ENCODE measurements at regions not wholly inside any gene's neighbourhood (a gene's known extent, or its start where the extent isn't known, plus 50 kb on each side); places are given as distances from the start of the nearest gene placed in this dataset.
"Not testable (repeated sequence)": the region's sequence is repeated elsewhere in the genome, so short reads cannot be mapped to it uniquely, and the experiment has no call there.

- peak; percentile 62 for DNase-seq
Observed at GRCh38 chr5:18745988-18746615, 1111.8 kb downstream of the TAF11L14 start.

GRCh38 chr5:18749763-18750162, 1115.5 kb downstream of the TAF11L14 start:
- DNase-seq = no peak

- no peak for DNase-seq
Observed at GRCh38 chr5:18752317-18752716, 1118.1 kb downstream of the TAF11L14 start.

DNA sequence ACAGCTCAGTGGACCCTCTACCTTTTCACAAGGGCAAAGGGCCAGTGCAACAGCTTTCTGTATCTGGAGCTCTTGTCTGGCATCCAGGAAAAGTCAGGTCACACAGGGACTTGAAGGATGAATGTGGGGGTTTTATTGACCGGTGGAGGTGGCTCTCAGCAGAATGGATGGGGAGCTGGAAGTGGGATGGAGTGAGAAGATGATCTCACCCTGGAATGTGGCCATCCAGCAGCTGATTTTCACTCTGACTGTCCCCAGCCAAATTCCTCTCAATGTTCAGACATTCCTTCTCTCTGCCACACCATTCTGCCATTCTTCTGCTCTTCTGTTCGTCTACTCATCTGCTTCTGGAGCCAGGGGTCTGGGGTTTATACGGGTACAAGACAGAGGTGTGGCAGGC, 1119.9 kb downstream of the TAF11L14 start:
- no peak for DNase-seq

- no peak for DNase-seq
Observed at GRCh38 chr5:18761801-18762200, 1127.5 kb downstream of the TAF11L14 start.

DNA sequence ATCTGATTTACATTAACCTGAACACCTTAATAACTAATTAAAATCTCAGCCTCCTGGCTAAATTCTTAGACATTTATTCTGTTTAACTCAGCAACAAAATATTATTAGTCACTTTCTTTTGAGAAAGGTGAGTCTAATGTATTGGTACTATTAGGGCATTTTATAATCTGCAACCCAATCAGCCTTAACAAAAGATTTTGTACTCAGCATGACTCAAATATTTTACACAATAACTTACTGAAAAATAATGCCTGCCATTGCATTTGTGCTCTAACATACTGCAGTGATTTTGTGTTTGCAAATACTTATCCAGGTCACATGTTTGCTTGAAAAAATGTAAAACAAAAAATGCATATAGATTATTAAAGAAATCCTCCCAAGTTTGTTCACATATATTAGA, 1129.9 kb downstream of the TAF11L14 start:
- no peak for DNase-seq

DNA sequence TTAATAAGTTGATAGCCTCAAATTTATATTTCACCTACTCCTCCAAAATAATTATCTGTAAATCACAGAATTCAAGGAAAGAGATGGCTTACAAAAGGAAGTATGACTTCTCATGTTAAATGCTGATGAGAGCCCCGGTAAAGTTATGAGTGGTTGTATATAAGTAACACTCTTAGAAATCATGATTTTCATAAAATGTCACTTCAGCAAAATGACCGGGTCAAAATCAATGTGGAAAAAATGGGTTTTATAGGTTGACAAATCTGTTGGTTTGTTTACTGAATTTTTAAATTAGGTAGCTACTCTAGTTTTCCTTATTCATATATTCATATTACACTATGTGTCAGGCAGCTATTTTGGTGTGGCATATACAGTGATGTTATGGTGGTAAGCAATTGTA, 1131.0 kb downstream of the TAF11L14 start:
- DNase-seq = no peak

- DNase-seq = no peak
Observed at GRCh38 chr5:18771097-18771610, 1136.9 kb downstream of the TAF11L14 start.

- DNase-seq = no peak
Observed at GRCh38 chr5:18772475-18772874, 1138.2 kb downstream of the TAF11L14 start.

DNA sequence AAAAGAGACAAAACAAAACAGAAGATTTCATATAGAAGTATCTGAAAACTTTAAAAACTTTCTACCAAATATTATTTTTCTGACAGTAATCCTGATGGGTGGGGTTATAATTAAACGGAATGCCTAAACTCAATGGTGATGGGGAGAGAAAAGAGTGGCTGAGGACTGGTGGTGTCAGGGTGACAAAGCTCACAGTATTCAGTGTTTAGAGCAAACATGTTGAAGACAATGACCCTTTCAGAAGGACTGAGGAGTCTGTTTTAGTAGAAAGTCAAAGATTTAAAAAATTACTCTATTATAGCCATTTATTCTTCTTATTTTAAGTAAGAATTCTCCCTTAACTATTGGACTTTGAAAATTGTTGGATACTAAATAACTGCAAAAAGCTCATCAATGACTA, 1144.0 kb downstream of the TAF11L14 start:
- no peak for DNase-seq

DNA sequence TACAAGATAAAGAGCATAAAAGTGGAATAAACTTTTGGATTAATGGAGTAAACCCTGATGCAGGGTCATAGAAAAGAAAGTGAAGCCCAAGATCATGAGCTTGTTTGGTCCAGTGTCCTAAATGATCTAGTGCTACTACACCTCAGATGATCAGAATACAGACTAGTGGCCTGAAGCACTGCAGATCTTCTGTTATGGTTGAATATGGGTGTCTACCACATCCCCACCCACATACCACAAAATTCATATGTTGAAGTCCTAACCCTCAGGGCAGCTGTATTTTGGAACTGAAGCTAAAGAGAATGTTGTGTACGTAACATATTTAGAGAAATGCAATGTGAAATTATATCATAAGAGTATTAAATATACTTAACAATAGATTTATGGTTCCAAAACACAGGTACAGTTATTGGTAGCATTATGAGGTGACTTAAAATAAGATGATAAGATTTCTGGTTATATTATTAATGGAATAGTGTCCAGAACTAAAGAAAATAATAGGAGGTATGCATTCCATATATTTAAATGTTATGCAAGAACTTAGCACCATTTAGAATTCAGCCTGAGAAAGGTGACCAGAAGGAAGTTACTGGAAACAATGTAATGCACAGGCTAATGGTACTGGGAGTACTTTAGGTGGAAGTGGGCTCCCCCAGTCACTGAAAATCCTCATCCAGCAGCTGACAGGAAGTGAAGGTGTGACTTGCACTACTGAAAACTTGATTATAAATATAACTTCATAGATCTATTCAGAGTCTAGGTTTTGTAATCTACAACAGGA, 1155.1 kb downstream of the TAF11L14 start:
- no peak for DNase-seq

- no peak for DNase-seq
Observed at GRCh38 chr5:18792145-18792544, 1157.9 kb downstream of the TAF11L14 start.

DNA sequence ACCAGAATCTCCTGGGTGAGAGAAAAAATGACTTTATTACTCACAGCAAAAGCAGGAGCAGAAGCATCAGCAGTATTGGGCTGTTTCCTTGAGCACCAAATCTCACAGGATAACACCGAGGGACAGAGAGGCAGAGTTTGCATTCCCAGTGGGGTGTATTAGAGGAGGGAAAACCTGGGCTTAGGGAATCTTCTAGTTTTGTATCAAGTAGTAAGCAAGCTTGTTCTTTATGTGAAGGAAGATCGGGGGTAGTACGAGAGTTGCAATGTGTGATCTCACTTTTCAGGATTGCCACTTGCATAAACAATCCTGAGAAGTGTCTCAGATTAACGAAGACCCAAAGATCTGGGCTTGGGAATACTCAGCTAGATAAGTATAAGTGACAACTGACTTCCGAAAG, 1163.0 kb downstream of the TAF11L14 start:
- DNase-seq = no peak

DNA sequence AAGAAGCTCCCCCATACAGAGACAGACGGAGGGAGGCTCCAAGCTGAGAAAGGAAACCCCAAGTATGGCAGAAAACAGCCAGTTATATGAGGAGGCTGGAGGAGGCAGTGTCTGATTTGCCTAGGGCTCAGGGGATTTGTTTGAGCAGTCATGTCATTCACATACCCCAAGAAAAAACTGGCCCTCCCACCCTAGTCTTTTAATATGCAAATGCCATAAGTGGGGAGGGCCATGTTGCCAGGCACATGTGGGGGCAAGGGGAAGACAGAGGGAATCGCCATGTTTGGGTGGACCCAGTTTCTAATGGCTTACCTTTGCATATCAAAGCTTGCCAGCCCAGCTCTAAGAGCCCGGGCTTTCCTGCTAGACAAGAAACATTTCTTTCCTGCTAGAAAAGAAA, 1163.8 kb downstream of the TAF11L14 start:
- DNase-seq = no peak

GRCh38 chr5:18799482-18800128, 1165.3 kb downstream of the TAF11L14 start:
- DNase-seq = no peak

- DNase-seq = no peak
Observed at GRCh38 chr5:18800293-18801025, 1166.2 kb downstream of the TAF11L14 start.

DNA sequence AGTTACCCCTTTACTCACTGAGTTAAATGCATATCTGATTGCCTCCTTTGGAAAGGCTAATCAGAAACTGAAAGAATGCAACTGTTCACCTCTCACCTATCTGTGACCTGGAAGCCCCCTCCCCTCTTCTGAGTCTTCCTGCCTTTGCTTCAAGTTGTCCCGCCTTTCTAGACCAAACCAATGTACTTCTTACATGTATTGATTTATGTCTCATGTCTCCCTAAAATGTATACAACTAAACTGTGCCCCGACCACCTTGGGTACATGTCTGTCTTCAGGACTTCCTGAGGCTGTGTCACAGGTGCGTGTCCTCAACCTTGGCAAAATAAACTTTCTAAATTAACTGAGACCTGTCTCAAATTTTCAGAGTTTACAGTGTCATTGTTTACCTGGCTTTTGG, 1167.2 kb downstream of the TAF11L14 start:
- not testable (repeated sequence) for DNase-seq

- no peak for DNase-seq
Observed at GRCh38 chr5:18802336-18802735, 1168.1 kb downstream of the TAF11L14 start.

- DNase-seq = no peak
Observed at GRCh38 chr5:18805376-18805775, 1171.1 kb downstream of the TAF11L14 start.

DNA sequence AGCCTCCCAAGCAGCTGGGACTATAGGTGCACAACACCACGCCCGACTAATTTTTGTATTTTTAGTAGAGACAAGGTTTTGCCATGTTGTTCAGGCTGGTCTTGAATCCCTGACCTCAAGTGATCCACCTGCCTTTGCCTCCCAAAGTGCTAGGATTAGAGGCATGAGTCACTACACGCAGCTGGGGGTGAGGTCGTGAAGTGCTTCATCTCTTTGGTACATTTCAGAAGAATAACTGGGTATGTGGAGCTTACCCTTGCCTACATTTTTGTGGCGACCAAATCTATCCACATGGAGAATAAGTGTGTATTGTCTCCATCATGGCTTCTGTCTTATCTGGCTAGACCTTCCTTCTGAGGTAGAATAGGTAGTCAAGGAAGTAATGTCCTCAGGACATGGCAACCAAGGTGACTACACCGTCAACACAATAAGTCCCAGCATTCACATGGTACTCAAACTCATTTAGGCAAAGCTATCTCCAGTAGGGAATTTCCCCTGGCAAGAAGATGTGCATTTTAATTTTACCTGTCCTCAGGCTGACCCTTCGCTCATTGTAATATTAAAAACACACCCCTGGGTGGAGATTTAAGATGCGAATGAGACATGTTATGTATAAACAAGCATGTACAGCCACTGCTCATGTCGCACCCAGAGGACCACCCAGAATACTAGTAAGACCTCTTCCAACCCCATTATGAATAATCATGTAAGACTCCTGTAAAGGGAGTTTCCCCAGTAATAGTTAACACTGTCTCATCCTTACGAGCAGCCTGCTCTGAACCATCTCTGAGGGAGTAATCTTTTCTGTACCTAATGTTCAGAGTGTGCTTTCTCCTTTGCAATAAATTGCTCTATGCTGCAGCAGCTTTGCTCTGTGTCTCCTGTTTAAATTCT, 1173.2 kb downstream of the TAF11L14 start:
- no peak for DNase-seq

DNA sequence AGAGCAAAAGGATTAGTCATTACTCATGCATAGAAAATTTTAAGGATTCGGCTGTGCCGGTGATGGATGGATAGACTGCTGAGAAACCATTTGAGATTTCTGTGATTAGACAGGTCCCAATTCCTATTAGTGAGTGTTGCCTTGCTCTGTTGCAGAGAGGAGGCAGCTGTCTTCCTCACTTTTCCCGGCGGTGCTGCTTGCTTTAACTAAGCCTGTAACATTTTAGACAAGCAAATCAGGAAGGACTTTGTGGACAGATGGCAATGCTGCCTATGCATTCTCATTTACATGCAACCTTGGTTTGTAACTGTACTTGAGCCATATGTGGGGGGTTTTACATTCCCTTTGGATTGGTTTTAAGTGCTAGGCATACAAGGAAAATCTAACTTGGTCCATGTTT, 1176.3 kb downstream of the CDH18 start:
- peak; percentile 92 for DNase-seq

DNA sequence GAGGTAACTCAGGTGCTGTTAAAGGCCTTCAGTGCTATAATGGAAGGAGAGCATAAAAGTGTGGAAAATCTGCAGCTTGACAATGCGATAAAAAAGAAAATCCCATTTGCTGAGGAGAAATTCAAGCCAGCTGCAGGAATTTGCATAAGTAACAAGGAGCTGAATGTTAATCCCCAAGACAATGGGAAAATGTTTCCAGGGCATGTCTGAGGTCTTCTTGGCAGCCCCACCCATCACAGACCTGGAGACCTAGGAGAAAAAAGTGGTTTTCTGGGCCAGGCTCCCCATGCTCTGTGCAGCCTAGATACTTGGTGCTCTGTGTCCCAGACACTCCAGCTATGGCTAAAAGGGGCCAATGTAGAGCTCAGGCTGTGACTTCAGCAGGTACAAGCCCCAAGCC, 1159.6 kb downstream of the CDH18 start:
- no peak for DNase-seq

Data from NCI-H1694 treated with DMSO at 0.1 percent for 48 hours (cell line).